ENCODE measurements at regions not wholly inside any gene's neighbourhood (a gene's known extent, or its start where the extent isn't known, plus 50 kb on each side); places are given as distances from the start of the nearest gene placed in this dataset.

- TF ChIP-seq POLR2AphosphoS5 (IDR thresholded peaks at IDR 0.05) = no peak
- no peak for TF ChIP-seq CTCF (IDR thresholded peaks at IDR 0.05)
These were observed 527.8 kb downstream of the MIAT start for GRCh38 chr22:27185099-27185709.

Data from suprapubic skin (tissue), 3 donors.